ENCODE measurements at regions not wholly inside any gene's neighbourhood (a gene's known extent, or its start where the extent isn't known, plus 50 kb on each side); places are given as distances from the start of the nearest gene placed in this dataset.

GRCh38 chr15:29538044-29538443 is 268.4 kb upstream of the NSMCE3 start:
- no peak for DNase-seq (ENCODE audit: extremely low spot score)
- ChIA-PET CTCF (no interaction called here), POLR2A (no interaction called here)
- TF ChIP-seq, protein P1, sequence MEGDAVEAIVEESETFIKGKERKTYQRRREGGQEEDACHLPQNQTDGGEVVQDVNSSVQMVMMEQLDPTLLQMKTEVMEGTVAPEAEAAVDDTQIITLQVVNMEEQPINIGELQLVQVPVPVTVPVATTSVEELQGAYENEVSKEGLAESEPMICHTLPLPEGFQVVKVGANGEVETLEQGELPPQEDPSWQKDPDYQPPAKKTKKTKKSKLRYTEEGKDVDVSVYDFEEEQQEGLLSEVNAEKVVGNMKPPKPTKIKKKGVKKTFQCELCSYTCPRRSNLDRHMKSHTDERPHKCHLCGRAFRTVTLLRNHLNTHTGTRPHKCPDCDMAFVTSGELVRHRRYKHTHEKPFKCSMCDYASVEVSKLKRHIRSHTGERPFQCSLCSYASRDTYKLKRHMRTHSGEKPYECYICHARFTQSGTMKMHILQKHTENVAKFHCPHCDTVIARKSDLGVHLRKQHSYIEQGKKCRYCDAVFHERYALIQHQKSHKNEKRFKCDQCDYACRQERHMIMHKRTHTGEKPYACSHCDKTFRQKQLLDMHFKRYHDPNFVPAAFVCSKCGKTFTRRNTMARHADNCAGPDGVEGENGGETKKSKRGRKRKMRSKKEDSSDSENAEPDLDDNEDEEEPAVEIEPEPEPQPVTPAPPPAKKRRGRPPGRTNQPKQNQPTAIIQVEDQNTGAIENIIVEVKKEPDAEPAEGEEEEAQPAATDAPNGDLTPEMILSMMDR (IDR thresholded peaks at IDR 0.05; ENCODE audit: control extremely low read depth, extremely low read depth, low read depth, missing control alignments) = no peak

DNA sequence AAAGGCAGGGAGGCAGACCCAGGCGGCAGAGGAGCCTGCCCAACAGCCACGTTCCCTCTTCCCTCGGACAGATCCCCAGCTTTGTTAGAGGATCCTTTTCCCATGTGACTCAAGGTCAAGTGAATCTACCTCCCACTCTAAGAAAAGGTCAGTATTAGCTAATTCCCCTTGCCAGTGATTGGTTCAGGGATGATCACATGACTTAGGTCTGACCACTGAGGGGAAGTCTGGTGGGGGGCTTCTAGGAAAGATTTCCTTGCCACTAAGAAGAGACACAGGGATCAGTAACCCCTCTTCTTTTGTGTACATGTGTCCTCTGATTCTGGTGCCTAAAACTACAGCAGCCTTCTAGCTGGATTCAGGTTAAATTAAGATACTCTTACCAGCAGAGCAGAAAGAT is 266.3 kb upstream of the NSMCE3 start:
- POLR2A ChIA-PET = no interaction called here
- CTCF ChIA-PET = no interaction called here
- DNase-seq (ENCODE audit: extremely low spot score) = no peak
- TF ChIP-seq, protein P1 (IDR thresholded peaks at IDR 0.05; ENCODE audit: control extremely low read depth, extremely low read depth, low read depth, missing control alignments) = no peak

DNA sequence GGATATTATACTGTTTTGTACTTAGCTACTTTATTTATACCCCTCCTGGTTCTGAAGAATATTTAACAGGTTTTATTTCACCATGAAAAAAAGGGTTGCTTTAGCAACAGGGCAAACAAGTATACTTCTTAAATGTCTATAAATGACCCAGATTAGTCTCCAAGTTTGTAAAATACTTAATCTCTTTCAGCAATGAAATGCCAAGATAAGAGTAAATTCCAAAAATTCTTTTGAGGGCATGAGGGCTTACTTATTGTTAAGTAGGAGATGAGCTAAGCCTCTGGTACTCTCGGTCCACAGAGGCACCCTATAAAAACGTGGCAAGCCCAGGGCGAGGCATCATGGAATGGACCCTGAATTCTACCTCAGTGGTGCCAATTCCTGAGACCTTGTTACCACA is 264.8 kb upstream of the NSMCE3 start:
- no peak for DNase-seq (ENCODE audit: extremely low spot score)
- POLR2A ChIA-PET = no interaction called here
- TF ChIP-seq, protein P1 (IDR thresholded peaks at IDR 0.05; ENCODE audit: control extremely low read depth, extremely low read depth, low read depth, missing control alignments) = no peak
- CTCF ChIA-PET = no interaction called here

- ChIA-PET CTCF (no interaction called here), POLR2A (no interaction called here)
- TF ChIP-seq, protein P1 (IDR thresholded peaks at IDR 0.05; ENCODE audit: control extremely low read depth, extremely low read depth, low read depth, missing control alignments) = no peak
- no peak for DNase-seq (ENCODE audit: extremely low spot score)
Observed at GRCh38 chr15:29533647-29534046, 264.0 kb upstream of the NSMCE3 start.

DNA sequence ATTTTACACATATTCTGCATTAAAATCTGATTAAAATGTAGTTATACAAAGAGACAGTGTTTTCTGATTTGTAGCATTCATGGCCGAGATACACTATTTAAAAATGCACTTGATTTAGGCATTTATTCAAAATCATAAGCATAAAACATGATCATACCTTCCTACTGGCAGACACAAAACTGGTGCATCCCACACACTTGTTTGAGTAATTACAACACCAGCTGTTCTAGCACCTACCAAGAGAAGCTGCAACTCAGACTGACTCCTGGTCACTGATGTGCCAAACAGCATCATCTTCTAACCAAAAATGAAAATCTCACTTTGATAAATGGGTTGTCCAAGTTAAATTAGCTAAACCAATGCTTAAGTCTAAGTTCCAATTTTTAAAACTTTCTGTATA is 262.7 kb upstream of the NSMCE3 start:
- POLR2A ChIA-PET = no interaction called here
- DNase-seq (ENCODE audit: extremely low spot score) = no peak
- TF ChIP-seq, protein P1 (IDR thresholded peaks at IDR 0.05; ENCODE audit: control extremely low read depth, extremely low read depth, low read depth, missing control alignments) = no peak
- CTCF ChIA-PET = no interaction called here

DNA sequence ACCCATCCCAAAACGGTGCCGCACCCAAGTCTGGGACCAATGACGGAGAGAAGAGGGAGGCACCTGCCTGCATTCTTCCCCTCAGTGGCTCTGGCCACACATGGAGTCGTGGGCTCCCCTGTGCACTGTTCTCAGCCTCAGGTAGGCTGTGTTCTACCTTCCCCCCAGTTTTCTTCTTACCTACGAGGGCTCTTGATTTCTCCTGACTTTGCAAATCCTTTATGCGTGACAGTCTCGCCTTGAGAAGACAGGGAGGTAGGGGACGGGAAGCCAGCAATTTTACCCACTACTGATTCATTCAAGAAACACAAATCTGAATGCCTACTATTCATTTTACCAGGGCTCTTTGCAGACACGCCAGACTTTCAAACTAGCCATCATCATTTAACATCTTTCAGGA is 261.3 kb upstream of the NSMCE3 start:
- no peak for DNase-seq (ENCODE audit: extremely low spot score)
- ChIA-PET CTCF (no interaction called here), POLR2A (no interaction called here)
- TF ChIP-seq, protein P1 (IDR thresholded peaks at IDR 0.05; ENCODE audit: control extremely low read depth, extremely low read depth, low read depth, missing control alignments) = no peak

DNA sequence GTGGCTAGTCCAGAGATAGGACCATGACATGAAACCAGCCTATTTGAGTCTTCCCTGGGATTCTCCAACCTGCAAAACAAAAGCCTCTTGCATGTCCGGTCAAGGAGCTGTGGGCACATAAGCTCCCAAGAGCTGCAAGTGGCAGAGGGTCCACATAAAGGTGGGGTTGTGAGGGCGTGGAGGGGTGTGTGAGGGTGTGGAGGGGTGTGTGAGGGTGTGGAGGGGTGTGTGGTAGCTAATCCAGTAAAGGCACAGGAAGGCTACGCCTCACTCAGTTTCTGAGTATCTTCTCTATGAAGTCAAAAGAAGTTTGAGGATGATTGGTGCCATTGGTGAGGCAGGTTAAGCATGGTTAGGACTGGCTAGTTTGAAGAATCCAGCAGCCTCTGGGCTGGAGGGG is 259.4 kb upstream of the NSMCE3 start:
- ChIA-PET POLR2A (no interaction called here), CTCF (no interaction called here)
- DNase-seq (ENCODE audit: extremely low spot score) = no peak
- TF ChIP-seq, protein P1 (IDR thresholded peaks at IDR 0.05; ENCODE audit: control extremely low read depth, extremely low read depth, low read depth, missing control alignments) = no peak

Measured in GM10248 (cell line).